ENCODE measurements at regions not wholly inside any gene's neighbourhood (a gene's known extent, or its start where the extent isn't known, plus 50 kb on each side); places are given as distances from the start of the nearest gene placed in this dataset.

DNA sequence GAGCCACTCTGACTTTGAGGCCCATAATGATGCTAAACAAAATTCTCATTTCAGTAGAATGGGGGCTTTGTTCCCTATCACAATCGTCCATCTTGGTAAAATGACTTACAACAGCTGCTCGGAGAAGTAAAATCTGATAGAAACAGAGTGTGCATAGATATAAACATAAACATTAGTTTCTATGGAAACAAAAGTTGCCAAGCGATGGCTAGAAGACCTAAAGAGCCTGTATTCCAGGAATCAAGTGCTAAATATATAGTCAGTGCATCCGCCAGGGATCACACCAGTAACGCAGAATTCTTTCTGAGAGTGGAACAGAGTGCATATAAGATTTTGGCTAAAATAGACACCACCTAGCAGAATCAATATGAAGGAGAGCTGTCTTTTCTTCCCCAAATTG lies 91.2 kb upstream of the KAZN start:
- ATAC-seq = no peak
- H3K4me1 Mint-ChIP-seq = peaks cover 21% of the 10 kb centered on the region
- H3K9me3 Mint-ChIP-seq = peaks cover 3% of the 10 kb centered on the region
- no peak for TF ChIP-seq ZNF121 (CRISPR knock-in tag; IDR thresholded peaks at IDR 0.05)
- TF ChIP-seq, protein P1, sequence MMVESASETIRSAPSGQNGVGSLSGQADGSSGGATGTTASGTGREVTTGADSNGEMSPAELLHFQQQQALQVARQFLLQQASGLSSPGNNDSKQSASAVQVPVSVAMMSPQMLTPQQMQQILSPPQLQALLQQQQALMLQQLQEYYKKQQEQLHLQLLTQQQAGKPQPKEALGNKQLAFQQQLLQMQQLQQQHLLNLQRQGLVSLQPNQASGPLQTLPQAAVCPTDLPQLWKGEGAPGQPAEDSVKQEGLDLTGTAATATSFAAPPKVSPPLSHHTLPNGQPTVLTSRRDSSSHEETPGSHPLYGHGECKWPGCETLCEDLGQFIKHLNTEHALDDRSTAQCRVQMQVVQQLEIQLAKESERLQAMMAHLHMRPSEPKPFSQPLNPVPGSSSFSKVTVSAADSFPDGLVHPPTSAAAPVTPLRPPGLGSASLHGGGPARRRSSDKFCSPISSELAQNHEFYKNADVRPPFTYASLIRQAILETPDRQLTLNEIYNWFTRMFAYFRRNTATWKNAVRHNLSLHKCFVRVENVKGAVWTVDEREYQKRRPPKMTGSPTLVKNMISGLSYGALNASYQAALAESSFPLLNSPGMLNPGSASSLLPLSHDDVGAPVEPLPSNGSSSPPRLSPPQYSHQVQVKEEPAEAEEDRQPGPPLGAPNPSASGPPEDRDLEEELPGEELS (CRISPR knock-in tag; IDR thresholded peaks at IDR 0.05) = no peak
- TF ChIP-seq ZSCAN18 (CRISPR knock-in tag; IDR thresholded peaks at IDR 0.05) = no peak
- TF ChIP-seq ZNF263 (CRISPR knock-in tag; IDR thresholded peaks at IDR 0.05; ENCODE audit: low read depth) = no peak
- TF ChIP-seq CBFB (CRISPR knock-in tag; IDR thresholded peaks at IDR 0.05; ENCODE audit: low read depth) = no peak
- no peak for TF ChIP-seq SMAD4 (CRISPR knock-in tag; IDR thresholded peaks at IDR 0.05)
- no peak for TF ChIP-seq HMGXB4 (CRISPR knock-in tag; IDR thresholded peaks at IDR 0.05)
- no peak for TF ChIP-seq SOX15 (CRISPR knock-in tag; IDR thresholded peaks at IDR 0.05)
- no peak for TF ChIP-seq IRF2 (CRISPR knock-in tag; IDR thresholded peaks at IDR 0.05; ENCODE audit: borderline replicate concordance, low read depth)
- TF ChIP-seq, protein P2, sequence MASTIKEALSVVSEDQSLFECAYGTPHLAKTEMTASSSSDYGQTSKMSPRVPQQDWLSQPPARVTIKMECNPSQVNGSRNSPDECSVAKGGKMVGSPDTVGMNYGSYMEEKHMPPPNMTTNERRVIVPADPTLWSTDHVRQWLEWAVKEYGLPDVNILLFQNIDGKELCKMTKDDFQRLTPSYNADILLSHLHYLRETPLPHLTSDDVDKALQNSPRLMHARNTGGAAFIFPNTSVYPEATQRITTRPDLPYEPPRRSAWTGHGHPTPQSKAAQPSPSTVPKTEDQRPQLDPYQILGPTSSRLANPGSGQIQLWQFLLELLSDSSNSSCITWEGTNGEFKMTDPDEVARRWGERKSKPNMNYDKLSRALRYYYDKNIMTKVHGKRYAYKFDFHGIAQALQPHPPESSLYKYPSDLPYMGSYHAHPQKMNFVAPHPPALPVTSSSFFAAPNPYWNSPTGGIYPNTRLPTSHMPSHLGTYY (CRISPR knock-in tag; IDR thresholded peaks at IDR 0.05) = no peak
- TF ChIP-seq, protein P3, sequence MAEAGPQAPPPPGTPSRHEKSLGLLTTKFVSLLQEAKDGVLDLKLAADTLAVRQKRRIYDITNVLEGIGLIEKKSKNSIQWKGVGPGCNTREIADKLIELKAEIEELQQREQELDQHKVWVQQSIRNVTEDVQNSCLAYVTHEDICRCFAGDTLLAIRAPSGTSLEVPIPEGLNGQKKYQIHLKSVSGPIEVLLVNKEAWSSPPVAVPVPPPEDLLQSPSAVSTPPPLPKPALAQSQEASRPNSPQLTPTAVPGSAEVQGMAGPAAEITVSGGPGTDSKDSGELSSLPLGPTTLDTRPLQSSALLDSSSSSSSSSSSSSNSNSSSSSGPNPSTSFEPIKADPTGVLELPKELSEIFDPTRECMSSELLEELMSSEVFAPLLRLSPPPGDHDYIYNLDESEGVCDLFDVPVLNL (CRISPR knock-in tag; IDR thresholded peaks at IDR 0.05; ENCODE audit: borderline replicate concordance, low read depth) = no peak
- no peak for TF ChIP-seq NFYB (CRISPR knock-in tag; conservative IDR thresholded peaks at IDR 0.05; ENCODE audit: low read depth)
- TF ChIP-seq TCF7 (CRISPR knock-in tag; IDR thresholded peaks at IDR 0.05; ENCODE audit: low read depth) = no peak
- no peak overlapping the region for H3K4me3 Mint-ChIP-seq
- CTCF ChIA-PET = interaction anchor here (0.6 kb wide), 1 partner anchor 612 kb away, joined by 3 read pairs; no protein-coding TSS in a partner anchor
- no peak for DNase-seq (ENCODE audit: low spot score)
- H3K36me3 Mint-ChIP-seq = no peaks in the 10 kb centered on the region
- H3K27ac Mint-ChIP-seq = no peak overlapping the region
- H3K27me3 Mint-ChIP-seq (ENCODE audit: low read depth) = peaks cover 7% of the 10 kb centered on the region
- POLR2A ChIA-PET = no interaction called here

DNA sequence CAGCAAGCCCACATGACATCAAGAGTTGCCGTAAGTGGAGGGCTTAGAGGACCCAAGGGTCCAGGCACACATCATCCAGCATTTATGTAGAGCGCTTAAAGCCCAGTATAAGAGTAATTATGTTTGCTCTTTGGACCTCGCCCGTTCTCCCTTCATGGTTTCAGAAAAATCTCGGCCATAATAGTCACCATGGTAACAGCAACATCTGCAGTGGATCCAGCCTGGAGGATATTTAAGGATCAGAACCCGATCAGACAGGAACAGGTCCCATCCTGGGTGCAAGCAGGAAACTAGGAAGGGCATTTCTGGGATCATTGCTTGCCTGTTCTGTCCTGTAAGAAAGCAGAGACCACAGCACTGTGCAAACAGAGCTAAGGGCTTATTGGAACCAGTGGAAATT lies 89.9 kb upstream of the KAZN start:
- no peak for DNase-seq (ENCODE audit: low spot score)
- Mint-ChIP-seq H3K36me3 (no peaks in the 10 kb centered on the region), H3K27me3 (ENCODE audit: low read depth) (peaks cover 4% of the 10 kb centered on the region; the same call in 1 of the 2 replicates), H3K4me3 (no peak overlapping the region), H3K9me3 (peaks cover 3% of the 10 kb centered on the region), H3K27ac (no peak overlapping the region), H3K4me1 (peaks cover 34% of the 10 kb centered on the region)
- TF ChIP-seq HMGXB4 (CRISPR knock-in tag; IDR thresholded peaks at IDR 0.05) = no peak
- TF ChIP-seq ZNF512 (CRISPR knock-in tag; IDR thresholded peaks at IDR 0.05; ENCODE audit: borderline replicate concordance) = no peak
- TF ChIP-seq ZMAT4 (CRISPR knock-in tag; IDR thresholded peaks at IDR 0.05) = no peak
- TF ChIP-seq ESRRA (CRISPR knock-in tag; IDR thresholded peaks at IDR 0.05; ENCODE audit: borderline replicate concordance) = no peak
- no peak for TF ChIP-seq CREM (CRISPR knock-in tag; IDR thresholded peaks at IDR 0.05)
- TF ChIP-seq, protein P1 (CRISPR knock-in tag; IDR thresholded peaks at IDR 0.05) = no peak
- TF ChIP-seq ELF4 (CRISPR knock-in tag; IDR thresholded peaks at IDR 0.05; ENCODE audit: low read depth) = no peak
- TF ChIP-seq, protein P2 (CRISPR knock-in tag; IDR thresholded peaks at IDR 0.05) = no peak
- ChIA-PET POLR2A (no interaction called here), CTCF (no interaction called here)
- ATAC-seq = no peak
